ENCODE measurements at regions not wholly inside any gene's neighbourhood (a gene's known extent, or its start where the extent isn't known, plus 50 kb on each side); places are given as distances from the start of the nearest gene placed in this dataset.

- H3K27me3 ChIP-seq (ENCODE audit: control insufficient read depth, insufficient read depth, low read length): no peaks in the 10 kb centered on the region
- H3K36me3 ChIP-seq (ENCODE audit: control insufficient read depth, insufficient read depth, low read length): no peaks in the 10 kb centered on the region
- H3K9me3 Mint-ChIP-seq: no peaks in the 10 kb centered on the region
Measured at GRCh38 chr5:125139590-125139989, 393.2 kb upstream of the ZNF608 start.

GRCh38 chr5:125140220-125140619, 393.8 kb upstream of the ZNF608 start:
- H3K27me3 ChIP-seq (ENCODE audit: control insufficient read depth, insufficient read depth, low read length): no peaks in the 10 kb centered on the region
- H3K4me1 Mint-ChIP-seq: no peaks in the 10 kb centered on the region

More at GRCh38 chr5:125139590-125139989, 393.2 kb upstream of the ZNF608 start:
- no peak for TF ChIP-seq CTCF (IDR thresholded peaks at IDR 0.05)
- ATAC-seq (no peak), DNase-seq (no peak)
- Mint-ChIP-seq H3K4me3 (no peak overlapping the region), H3K36me3 (no peaks in the 10 kb centered on the region), H3K27ac (no peak overlapping the region), H3K4me1 (no peaks in the 10 kb centered on the region), H3K27me3 (ENCODE audit: low read depth in 2 of 2) (no peaks in the 10 kb centered on the region)
- no peak overlapping the region for H3K4me3 ChIP-seq (ENCODE audit: low read length)
- no peak overlapping the region for H3K27ac ChIP-seq (ENCODE audit: low read length)
- H3K4me1 ChIP-seq (ENCODE audit: control insufficient read depth, insufficient read depth, low read length): no peaks in the 10 kb centered on the region
- no CpG with 5 or more reads among the region's 2 CpGs for WGBS (ENCODE audit: insufficient coverage)
- intact Hi-C loops (cut with micrococcal nuclease): no loop called here
- no peaks in the 10 kb centered on the region for H3K9me3 ChIP-seq (ENCODE audit: control insufficient read depth, insufficient read depth, low read length)

GRCh38 chr5:125140855-125141254, 394.4 kb upstream of the ZNF608 start:
- Histone ChIP-seq H3K27me3 (ENCODE audit: control insufficient read depth, insufficient read depth, low read length) (no peaks in the 10 kb centered on the region), H3K4me1 (ENCODE audit: control insufficient read depth, insufficient read depth, low read length) (no peaks in the 10 kb centered on the region), H3K9me3 (ENCODE audit: control insufficient read depth, insufficient read depth, low read length) (no peaks in the 10 kb centered on the region), H3K36me3 (ENCODE audit: control insufficient read depth, insufficient read depth, low read length) (no peaks in the 10 kb centered on the region), H3K4me3 (ENCODE audit: low read length) (no peak overlapping the region), H3K27ac (ENCODE audit: low read length) (no peak overlapping the region)
- 100% methylated on average over 2 of the region's 2 CpGs for WGBS (ENCODE audit: insufficient coverage)
- H3K4me3 Mint-ChIP-seq: no peak overlapping the region
- ATAC-seq (no peak), DNase-seq (no peak)
- no peaks in the 10 kb centered on the region for H3K36me3 Mint-ChIP-seq
- no peaks in the 10 kb centered on the region for H3K27me3 Mint-ChIP-seq (ENCODE audit: low read depth in 2 of 2)
- H3K4me1 Mint-ChIP-seq: no peaks in the 10 kb centered on the region
- intact Hi-C loops (cut with micrococcal nuclease): no loop called here
- no peak for TF ChIP-seq CTCF (IDR thresholded peaks at IDR 0.05)
- no peak overlapping the region for H3K27ac Mint-ChIP-seq
- no peaks in the 10 kb centered on the region for H3K9me3 Mint-ChIP-seq

More at GRCh38 chr5:125140220-125140619, 393.8 kb upstream of the ZNF608 start:
- H3K9me3 Mint-ChIP-seq: no peaks in the 10 kb centered on the region
- H3K27ac ChIP-seq (ENCODE audit: low read length): no peak overlapping the region
- H3K4me3 ChIP-seq (ENCODE audit: low read length): no peak overlapping the region
- no peak overlapping the region for H3K27ac Mint-ChIP-seq
- no peaks in the 10 kb centered on the region for H3K27me3 Mint-ChIP-seq (ENCODE audit: low read depth in 2 of 2)
- H3K4me1 ChIP-seq (ENCODE audit: control insufficient read depth, insufficient read depth, low read length): no peaks in the 10 kb centered on the region
- ATAC-seq (no peak), DNase-seq (no peak)
- no peak for TF ChIP-seq CTCF (IDR thresholded peaks at IDR 0.05)
- no peak overlapping the region for H3K4me3 Mint-ChIP-seq
- intact Hi-C loops (cut with micrococcal nuclease): no loop called here
- no peaks in the 10 kb centered on the region for H3K36me3 Mint-ChIP-seq
- H3K9me3 ChIP-seq (ENCODE audit: control insufficient read depth, insufficient read depth, low read length): no peaks in the 10 kb centered on the region
- H3K36me3 ChIP-seq (ENCODE audit: control insufficient read depth, insufficient read depth, low read length): no peaks in the 10 kb centered on the region
- WGBS (ENCODE audit: insufficient coverage): 95% methylated on average over 3 of the region's 4 CpGs

- TF ChIP-seq CTCF (IDR thresholded peaks at IDR 0.05): no peak
- Mint-ChIP-seq H3K27ac (no peak overlapping the region), H3K27me3 (ENCODE audit: low read depth in 2 of 2) (no peaks in the 10 kb centered on the region), H3K4me3 (no peak overlapping the region), H3K36me3 (no peaks in the 10 kb centered on the region), H3K4me1 (no peaks in the 10 kb centered on the region), H3K9me3 (no peaks in the 10 kb centered on the region)
- no peak for ATAC-seq
- H3K36me3 ChIP-seq (ENCODE audit: control insufficient read depth, insufficient read depth, low read length): no peaks in the 10 kb centered on the region
- DNase-seq: no peak
- H3K27ac ChIP-seq (ENCODE audit: low read length): no peak overlapping the region
- H3K4me1 ChIP-seq (ENCODE audit: control insufficient read depth, insufficient read depth, low read length): no peaks in the 10 kb centered on the region
- H3K9me3 ChIP-seq (ENCODE audit: control insufficient read depth, insufficient read depth, low read length): no peaks in the 10 kb centered on the region
- H3K4me3 ChIP-seq (ENCODE audit: low read length): no peak overlapping the region
- intact Hi-C loops (cut with micrococcal nuclease): no loop called here
- H3K27me3 ChIP-seq (ENCODE audit: control insufficient read depth, insufficient read depth, low read length): no peaks in the 10 kb centered on the region
Measured at GRCh38 chr5:125142458-125142857, 396.0 kb upstream of the ZNF608 start.

All from natural killer cell (primary cell).